Muscle layer of colon (tissue), 2 donors: ENCODE measurements at regions not wholly inside any gene's neighbourhood (a gene's known extent, or its start where the extent isn't known, plus 50 kb on each side); places are given as distances from the start of the nearest gene placed in this dataset.

Source experiments
- H3K27ac ChIP-seq: one replicate; pipeline ENCODE4 v1.7.0; 2013; ENCODE audit warnings: low read depth, mild to moderate bottlenecking, low read length, moderate library complexity
- H3K27me3 ChIP-seq, 2 donors: one replicate each; pipeline ENCODE4 v1.7.0; 2013; ENCODE audit warnings: low read length in 2 of 2, mild to moderate bottlenecking in 2 of 2; ENCODE audit not compliant: insufficient read depth in 2 of 2, control insufficient read depth in 1 of 2
- H3K36me3 ChIP-seq: one replicate; pipeline ENCODE4 v1.7.0; 2013; ENCODE audit warnings: mild to moderate bottlenecking, low read length; ENCODE audit not compliant: insufficient read depth
- H3K4me1 ChIP-seq: one replicate; pipeline ENCODE4 v1.7.0; 2013; ENCODE audit warnings: mild to moderate bottlenecking, low read length; ENCODE audit not compliant: insufficient read depth
- H3K4me3 ChIP-seq, 2 donors: one replicate each; pipeline ENCODE4 v1.7.0; 2013; ENCODE audit warnings: low read length in 2 of 2, low read depth in 1 of 2, mild to moderate bottlenecking in 1 of 2, moderate library complexity in 1 of 2
- H3K9ac ChIP-seq: one replicate; pipeline ENCODE4 v1.7.0; 2013; ENCODE audit warnings: low read length
- H3K9me3 ChIP-seq: one replicate; pipeline ENCODE4 v1.7.0; 2013; ENCODE audit warnings: mild to moderate bottlenecking, low read length
- donor health status: abdominal sarcoma.
- donor health status: Adenocarcinoma of cecum.

DNA sequence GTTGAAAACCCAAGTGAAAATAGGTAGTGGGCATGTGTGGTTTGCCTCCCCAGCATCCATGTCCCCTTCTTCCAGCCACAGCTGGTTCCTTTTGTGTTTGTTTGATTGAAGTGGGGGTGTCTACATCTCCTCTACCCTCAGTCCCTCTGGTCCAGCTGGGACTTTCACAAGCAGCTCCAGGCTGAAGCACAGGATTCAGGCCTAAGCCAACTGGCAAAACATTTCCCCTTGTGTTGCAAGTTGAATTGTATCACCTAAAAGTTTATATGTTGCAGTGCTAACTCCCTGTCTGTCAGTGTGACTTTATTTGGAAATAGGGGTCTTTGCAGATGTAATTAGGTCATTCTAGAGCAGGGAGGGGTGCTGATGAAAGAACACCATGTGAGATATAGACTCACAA is 205.9 kb upstream of the ASIC2 start:
- H3K4me3 ChIP-seq, result no peak overlapping the region
- H3K9ac ChIP-seq, result no peak overlapping the region
- no peaks in the 10 kb centered on the region for H3K27me3 ChIP-seq
- H3K9me3 ChIP-seq, result no peaks in the 10 kb centered on the region
- H3K4me1 ChIP-seq, result no peaks in the 10 kb centered on the region
- H3K36me3 ChIP-seq, result no peaks in the 10 kb centered on the region
- H3K27ac ChIP-seq, result no peak overlapping the region

GRCh38 chr17:33500151-33500550 is 207.1 kb upstream of the ASIC2 start:
- H3K9me3 ChIP-seq, result no peaks in the 10 kb centered on the region
- no peak overlapping the region for H3K9ac ChIP-seq
- peaks cover 0 to 3% of the 10 kb centered on the region in 2 donors for H3K27me3 ChIP-seq
- no peak overlapping the region for H3K27ac ChIP-seq
- no peaks in the 10 kb centered on the region for H3K36me3 ChIP-seq
- H3K4me1 ChIP-seq, result no peaks in the 10 kb centered on the region
- no peak overlapping the region for H3K4me3 ChIP-seq

DNA sequence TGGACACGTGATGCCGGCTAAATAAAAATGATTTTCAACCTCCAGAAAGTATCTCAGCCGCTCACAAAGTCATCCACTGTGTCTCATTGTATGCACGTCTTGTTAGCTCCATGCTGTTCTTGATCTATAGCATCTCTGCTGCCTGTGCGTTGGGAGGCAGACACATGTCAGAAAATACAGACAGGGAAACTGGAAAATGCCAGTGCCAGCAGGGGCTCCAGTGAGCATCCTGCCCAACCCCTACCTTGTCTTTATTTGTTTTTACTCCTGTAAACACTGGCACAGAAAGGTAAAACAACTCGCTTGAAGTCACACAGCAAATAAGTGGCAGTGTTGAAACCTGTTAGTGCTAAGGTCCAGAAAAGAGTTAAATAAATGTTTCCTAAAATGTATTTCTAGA is 208.1 kb upstream of the ASIC2 start:
- no peaks in the 10 kb centered on the region for H3K36me3 ChIP-seq
- H3K4me1 ChIP-seq, result no peaks in the 10 kb centered on the region
- no peak overlapping the region for H3K9ac ChIP-seq
- no peaks in the 10 kb centered on the region for H3K9me3 ChIP-seq
- H3K4me3 ChIP-seq, result no peak overlapping the region
- H3K27me3 ChIP-seq, result peaks cover 0 to 4% of the 10 kb centered on the region in 2 donors
- H3K27ac ChIP-seq, result no peak overlapping the region

- Histone ChIP-seq H3K36me3 (no peaks in the 10 kb centered on the region), H3K9me3 (no peaks in the 10 kb centered on the region), H3K4me3 (no peak overlapping the region), H3K9ac (no peak overlapping the region), H3K27me3 (peaks cover 0 to 4% of the 10 kb centered on the region in 2 donors), H3K27ac (no peak overlapping the region), H3K4me1 (peaks cover 9% of the 10 kb centered on the region)
Measured at GRCh38 chr17:33504571-33504970, 211.5 kb upstream of the ASIC2 start.

GRCh38 chr17:33506889-33507650 is 214.0 kb upstream of the ASIC2 start:
- H3K4me1 ChIP-seq, result peaks cover 9% of the 10 kb centered on the region
- no peak overlapping the region for H3K4me3 ChIP-seq
- H3K27ac ChIP-seq, result no peak overlapping the region
- no peak overlapping the region for H3K9ac ChIP-seq
- H3K9me3 ChIP-seq, result no peaks in the 10 kb centered on the region
- no peaks in the 10 kb centered on the region for H3K36me3 ChIP-seq
- H3K27me3 ChIP-seq, result peaks cover 0 to 4% of the 10 kb centered on the region in 2 donors

GRCh38 chr17:33508215-33508614 is 215.1 kb upstream of the ASIC2 start:
- Histone ChIP-seq H3K27ac (no peak overlapping the region), H3K4me3 (no peak overlapping the region), H3K4me1 (peaks cover 9% of the 10 kb centered on the region), H3K9me3 (no peaks in the 10 kb centered on the region), H3K9ac (no peak overlapping the region), H3K27me3 (peaks cover 0 to 4% of the 10 kb centered on the region in 2 donors), H3K36me3 (no peaks in the 10 kb centered on the region)

DNA sequence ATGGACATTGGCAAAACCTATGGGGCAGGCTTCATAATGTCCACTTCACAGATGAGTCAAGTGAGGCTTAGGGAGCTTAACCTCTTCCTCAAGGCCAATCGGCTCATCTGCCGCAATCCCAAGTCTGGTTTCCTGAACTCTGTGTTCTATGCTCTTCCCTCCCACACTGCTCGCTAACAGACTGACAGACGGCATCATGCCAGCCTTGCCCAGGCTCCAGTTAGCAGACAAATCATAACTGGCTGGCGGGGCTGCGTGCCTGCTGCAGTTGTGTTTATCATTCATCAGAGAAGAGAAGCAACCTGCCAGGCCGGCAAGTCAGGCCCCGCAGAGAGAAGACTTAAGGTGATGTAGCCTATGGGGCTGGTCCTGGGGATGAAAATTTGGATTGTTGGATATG is 216.2 kb upstream of the ASIC2 start:
- no peak overlapping the region for H3K4me3 ChIP-seq
- peaks cover 0 to 4% of the 10 kb centered on the region in 2 donors for H3K27me3 ChIP-seq
- H3K9me3 ChIP-seq, result no peaks in the 10 kb centered on the region
- no peak overlapping the region for H3K9ac ChIP-seq
- H3K36me3 ChIP-seq, result no peaks in the 10 kb centered on the region
- peaks cover 9% of the 10 kb centered on the region for H3K4me1 ChIP-seq
- no peak overlapping the region for H3K27ac ChIP-seq

- H3K4me1 ChIP-seq, result peaks cover 9% of the 10 kb centered on the region
- H3K9me3 ChIP-seq, result no peaks in the 10 kb centered on the region
- no peaks in the 10 kb centered on the region for H3K27me3 ChIP-seq
- no peak overlapping the region for H3K4me3 ChIP-seq
- no peak overlapping the region for H3K27ac ChIP-seq
- H3K9ac ChIP-seq, result no peak overlapping the region
- no peaks in the 10 kb centered on the region for H3K36me3 ChIP-seq
Measured at GRCh38 chr17:33511670-33512069, 218.6 kb upstream of the ASIC2 start.

DNA sequence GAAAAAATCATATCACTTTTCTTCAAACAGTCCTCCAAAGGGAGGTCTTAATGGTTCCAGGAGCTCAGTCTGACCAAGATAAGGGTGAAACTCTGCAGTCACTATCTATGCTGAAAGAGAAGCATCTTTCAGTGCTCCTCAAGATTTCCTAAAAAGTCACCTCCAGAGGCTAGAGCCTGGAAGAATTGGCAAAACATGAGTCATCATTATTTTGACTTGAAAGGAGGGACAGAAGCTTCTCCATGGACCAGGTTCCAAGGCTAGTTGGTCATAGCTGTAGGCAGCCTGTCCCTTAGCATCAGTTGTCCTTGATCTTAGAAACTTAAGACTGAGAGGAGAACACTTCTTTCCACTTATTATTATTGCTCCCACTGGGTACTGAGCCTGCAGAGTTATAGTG is 219.0 kb upstream of the ASIC2 start:
- no peaks in the 10 kb centered on the region for H3K27me3 ChIP-seq
- H3K27ac ChIP-seq, result no peak overlapping the region
- no peak overlapping the region for H3K9ac ChIP-seq
- no peak overlapping the region for H3K4me3 ChIP-seq
- H3K36me3 ChIP-seq, result no peaks in the 10 kb centered on the region
- H3K9me3 ChIP-seq, result no peaks in the 10 kb centered on the region
- H3K4me1 ChIP-seq, result peaks cover 9% of the 10 kb centered on the region

GRCh38 chr17:33513769-33514168 is 220.7 kb upstream of the ASIC2 start:
- no peaks in the 10 kb centered on the region for H3K9me3 ChIP-seq
- no peak overlapping the region for H3K4me3 ChIP-seq
- peaks cover 5% of the 10 kb centered on the region for H3K4me1 ChIP-seq
- H3K9ac ChIP-seq, result no peak overlapping the region
- H3K36me3 ChIP-seq, result no peaks in the 10 kb centered on the region
- H3K27ac ChIP-seq, result no peak overlapping the region
- H3K27me3 ChIP-seq, result no peaks in the 10 kb centered on the region

DNA sequence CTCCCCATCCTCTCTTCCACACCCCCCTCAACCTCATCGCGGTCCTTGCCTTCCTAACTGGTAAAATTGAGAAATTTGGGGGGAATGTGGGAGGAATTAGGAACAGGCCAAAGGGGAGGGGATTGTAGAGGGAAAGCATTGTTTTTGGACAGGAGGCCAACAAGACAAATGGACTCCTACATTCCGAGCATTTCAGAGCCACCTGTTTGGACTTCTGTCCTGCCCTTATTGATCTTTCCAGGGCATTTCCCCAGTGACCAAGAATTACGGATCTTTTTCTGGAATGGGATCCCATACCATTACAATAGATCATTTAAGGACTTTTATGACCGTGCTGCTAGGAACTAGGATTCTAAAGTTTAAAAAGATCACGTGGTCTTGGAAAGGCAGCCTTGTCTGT is 221.3 kb upstream of the ASIC2 start:
- Histone ChIP-seq H3K9ac (no peak overlapping the region), H3K27me3 (no peaks in the 10 kb centered on the region), H3K4me1 (no peaks in the 10 kb centered on the region), H3K36me3 (no peaks in the 10 kb centered on the region), H3K9me3 (no peaks in the 10 kb centered on the region), H3K27ac (no peak overlapping the region), H3K4me3 (no peak overlapping the region)

DNA sequence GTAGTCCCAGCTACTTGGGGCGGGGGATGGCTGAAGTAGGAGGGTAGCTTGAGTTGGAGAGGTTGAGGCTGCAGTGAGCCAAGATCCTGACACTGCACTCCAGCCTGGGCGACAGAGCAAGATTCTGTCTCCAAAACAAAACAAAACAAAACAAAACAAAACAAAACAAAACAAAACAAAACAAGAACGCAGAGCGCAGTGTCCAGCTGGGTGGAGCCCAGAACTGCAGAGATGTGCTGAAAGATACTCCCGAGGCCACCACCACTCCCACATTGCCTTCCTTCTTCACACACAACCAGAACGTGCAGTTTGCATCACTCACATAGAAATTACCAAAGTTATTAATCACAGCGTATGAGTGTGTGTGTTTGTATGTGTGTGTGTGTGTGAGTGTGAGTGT is 222.9 kb upstream of the ASIC2 start:
- Histone ChIP-seq H3K4me1 (no peaks in the 10 kb centered on the region), H3K27ac (no peak overlapping the region), H3K9ac (no peak overlapping the region), H3K4me3 (no peak overlapping the region), H3K36me3 (no peaks in the 10 kb centered on the region), H3K9me3 (no peaks in the 10 kb centered on the region), H3K27me3 (no peaks in the 10 kb centered on the region)
